Medulla oblongata (tissue), 1 donor: ENCODE measurements at regions not wholly inside any gene's neighbourhood (a gene's known extent, or its start where the extent isn't known, plus 50 kb on each side); places are given as distances from the start of the nearest gene placed in this dataset.
"Not testable (repeated sequence)": the region's sequence is repeated elsewhere in the genome, so short reads cannot be mapped to it uniquely, and the experiment has no call there.

Experiments used
- DNase-seq: peaks from one replicate; pipeline ENCODE4 v3.0.0-alpha.2; 2015; ENCODE audit errors: extremely low spot score

DNA sequence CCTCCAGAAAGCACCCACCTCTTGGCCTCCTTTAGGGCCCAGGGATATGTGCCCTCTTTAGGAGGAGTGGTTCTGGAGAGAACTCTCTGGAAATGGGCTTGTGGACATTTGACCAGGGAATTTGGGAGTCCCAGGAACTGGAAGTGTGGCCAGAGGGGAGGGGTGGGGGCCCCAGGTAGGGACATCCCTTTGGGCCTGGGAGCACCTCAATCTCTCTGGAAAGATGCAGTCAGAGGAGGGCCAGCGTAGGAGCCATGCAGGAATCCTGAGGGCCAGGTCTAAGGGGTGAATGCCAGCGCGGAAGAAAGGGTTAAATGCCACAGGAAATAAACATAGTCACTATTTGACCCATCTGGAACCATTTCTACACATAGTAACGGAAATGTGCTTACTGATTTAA lies 50.3 kb upstream of the ITGA11 start:
- no peak for DNase-seq

DNA sequence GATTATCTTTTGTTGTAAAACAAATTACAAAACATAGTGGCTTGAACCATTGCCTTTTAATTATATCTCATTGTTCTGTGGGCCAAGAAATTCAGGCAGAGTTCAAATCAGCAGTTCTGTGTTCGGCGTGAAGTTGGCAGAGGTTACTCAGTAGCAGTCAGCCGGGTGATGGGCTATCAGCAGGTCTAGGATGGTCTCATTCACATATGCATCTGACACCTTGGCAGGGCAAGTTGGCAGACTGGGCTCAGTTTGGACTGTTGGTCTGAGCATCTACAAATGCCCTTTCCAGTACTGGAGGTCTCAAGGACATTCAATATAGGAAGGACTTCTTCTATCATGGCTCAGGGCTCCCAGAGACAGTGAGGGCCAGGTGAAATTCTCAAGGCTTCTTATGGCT lies 51.2 kb upstream of the ITGA11 start:
- no peak for DNase-seq

DNA sequence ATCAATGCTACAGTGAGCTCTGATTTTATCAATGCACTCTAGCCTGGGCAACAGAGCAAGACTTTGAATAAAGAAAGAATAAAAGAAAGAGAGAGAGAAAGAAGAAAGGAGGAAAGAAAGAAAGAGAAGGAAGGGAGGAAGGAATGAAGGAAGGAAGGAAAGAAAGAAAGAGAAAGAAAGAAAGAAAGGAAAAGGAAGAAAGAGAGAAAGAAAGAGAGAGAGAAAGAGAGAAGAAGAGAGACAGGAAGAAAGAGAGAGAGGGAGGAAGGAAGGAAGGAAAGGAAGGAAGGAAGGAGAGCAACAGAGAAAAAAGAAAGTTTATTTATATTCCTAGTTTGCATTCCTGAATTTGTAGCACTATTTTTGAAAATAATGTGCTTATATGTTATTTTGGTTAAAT lies 52.3 kb upstream of the ITGA11 start:
- no peak for DNase-seq

DNA sequence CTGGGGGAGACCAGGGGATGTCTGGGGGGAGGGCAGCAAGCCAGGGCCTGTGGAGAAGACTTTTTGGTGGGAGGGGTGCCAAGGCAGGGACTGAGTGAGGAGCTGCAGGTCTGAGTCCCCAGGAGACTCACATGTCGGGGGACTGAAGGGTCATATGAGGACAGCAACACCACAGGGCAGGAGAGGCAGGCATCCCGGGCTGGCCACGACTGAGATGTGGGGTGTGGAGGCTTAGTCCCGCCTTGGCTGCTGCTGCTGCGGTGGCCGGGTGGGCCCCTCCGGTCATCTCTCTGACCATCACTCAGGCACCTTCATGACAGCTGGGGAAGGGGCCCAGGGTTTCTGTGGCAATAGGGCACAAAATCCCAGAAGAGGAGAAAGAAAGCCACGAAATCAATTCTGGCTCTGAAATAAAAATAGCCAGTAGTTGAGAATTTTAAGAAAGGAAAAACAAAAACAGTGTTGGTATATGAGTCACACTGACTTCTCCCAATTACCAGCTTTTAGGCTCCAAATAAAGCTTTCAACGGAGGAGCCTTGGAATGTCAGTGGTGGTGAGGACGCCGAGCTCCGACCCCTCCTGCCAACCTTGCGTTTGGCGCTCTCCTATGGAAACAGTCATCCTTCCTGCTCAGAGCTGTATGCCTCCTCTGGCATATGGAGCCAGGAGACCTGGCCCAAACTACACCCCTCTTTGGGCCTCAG lies 52.9 kb upstream of the ITGA11 start:
- DNase-seq: no peak

DNA sequence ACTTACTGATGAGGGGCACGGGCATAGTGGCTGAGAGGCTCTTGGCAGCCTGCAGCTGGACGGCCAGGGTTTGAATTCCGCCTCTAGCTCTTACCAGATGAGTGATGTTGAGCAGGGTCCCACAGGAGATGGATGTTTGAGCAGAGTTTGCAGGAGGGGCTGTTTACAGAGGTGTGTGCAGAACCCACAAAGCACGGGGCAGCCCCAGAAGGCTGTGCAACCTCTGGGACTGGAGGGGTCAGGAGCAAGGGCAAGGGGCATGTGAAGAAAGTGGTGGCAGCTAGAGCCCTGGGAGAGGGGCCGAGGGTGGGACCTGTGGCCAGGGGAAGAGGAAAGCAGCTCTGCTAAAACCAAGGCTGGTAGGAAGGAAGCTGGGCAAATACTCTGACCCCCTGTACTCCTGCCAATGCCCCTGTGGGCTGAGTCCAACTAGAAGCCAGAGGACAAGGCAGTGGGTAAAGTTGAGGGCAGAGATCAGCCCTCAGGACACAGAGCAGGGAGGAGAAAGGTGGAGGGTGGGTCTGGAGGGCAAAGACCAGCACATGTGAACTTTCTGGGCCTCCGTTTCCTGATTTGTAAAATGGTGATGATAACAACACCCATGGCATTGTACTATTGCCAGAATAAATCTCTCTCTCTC lies 53.9 kb upstream of the ITGA11 start:
- DNase-seq: no peak

DNA sequence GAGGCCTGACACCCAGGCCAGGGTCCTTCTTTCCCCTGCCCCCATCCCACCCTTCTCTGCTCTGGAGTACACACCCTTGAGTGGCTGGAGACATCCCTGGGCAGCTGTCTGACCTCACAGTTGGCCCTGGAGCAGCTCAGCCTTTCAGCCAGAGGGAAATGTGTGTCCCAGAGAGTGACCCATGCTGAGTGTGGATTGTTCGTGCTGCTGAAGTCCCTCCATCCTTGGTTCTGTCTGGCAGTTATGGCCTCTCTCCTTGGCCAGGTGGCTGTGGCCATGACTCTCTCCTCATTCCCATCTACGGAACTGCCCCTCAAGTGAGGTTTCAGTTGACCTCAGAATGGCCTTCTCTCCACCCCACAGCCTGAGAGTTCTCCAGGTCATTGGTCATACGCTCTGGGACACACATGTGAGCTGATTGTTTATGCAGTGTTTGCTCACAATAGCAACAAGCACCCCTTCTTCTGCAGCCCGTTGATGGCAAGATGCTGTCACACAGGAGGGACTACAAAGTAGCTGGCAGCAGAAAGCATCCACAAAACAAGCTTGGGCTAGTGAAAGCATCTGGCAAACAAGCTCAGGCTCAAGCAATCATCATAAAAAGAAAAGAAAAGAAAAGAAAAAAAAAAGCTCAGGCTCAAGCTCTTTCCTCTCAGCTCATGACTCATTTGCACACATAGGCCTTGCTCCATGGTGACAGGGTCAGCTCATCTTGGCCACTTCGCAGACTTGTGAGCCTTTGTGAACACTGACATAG lies 55.3 kb upstream of the ITGA11 start:
- DNase-seq: peak; percentile 32

DNA sequence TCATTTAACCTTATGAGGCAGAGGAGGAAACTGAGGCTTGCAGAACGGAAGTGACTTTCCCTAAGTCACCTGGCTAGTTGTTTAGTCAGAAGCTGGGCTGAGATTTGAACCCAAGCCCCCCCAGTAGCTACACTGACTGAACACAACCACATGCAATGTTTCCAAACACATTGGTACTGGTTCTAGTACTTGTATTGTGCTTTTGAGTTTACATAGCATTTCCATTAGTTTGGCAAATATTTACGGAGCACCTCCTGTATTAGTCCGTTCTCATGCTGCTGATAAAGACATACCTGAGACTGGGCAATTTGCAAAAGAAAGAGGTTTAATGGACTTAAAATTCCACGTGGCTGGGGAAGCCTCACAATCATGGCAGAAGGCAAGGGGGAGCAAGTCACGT lies 56.3 kb upstream of the ITGA11 start:
- DNase-seq: no peak

DNA sequence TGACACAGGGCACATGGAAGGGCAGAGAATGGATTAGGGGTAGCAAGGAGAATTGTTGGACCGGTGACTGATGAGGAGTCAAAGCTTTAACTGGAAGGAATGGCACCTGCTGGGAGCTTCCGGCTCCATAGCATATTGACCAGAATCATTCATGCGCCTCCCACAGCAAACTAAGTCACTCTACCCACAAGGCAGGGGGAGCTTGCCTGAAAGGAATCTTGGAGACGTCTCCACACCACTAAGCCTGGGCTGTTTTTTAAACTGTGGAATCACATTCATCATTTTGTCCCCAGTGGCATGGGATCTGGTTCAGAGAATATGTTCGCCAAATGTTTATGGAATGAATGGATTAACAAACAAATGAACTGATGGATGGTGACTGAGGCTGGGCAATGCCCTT lies 57.0 kb upstream of the ITGA11 start:
- no peak for DNase-seq

DNA sequence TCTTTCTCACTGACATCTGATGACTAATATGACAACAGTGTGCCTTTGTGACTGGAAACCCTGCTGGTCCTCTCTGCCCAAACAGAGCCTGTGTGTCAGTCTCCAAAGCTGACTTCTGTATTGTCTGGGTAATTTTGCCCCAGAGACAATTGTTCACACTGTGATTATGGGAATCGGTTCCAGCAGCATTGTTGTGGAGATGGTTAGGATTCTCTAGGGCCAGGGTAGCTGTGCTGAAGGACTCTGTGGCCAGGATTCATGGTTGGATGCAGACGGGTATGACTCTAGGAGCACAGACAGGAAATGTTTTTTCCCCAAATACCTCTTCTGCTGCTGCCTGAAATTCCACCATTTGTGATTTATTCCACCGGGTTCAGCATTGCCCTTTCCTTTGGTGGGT lies 57.5 kb upstream of the ITGA11 start:
- DNase-seq: no peak

DNA sequence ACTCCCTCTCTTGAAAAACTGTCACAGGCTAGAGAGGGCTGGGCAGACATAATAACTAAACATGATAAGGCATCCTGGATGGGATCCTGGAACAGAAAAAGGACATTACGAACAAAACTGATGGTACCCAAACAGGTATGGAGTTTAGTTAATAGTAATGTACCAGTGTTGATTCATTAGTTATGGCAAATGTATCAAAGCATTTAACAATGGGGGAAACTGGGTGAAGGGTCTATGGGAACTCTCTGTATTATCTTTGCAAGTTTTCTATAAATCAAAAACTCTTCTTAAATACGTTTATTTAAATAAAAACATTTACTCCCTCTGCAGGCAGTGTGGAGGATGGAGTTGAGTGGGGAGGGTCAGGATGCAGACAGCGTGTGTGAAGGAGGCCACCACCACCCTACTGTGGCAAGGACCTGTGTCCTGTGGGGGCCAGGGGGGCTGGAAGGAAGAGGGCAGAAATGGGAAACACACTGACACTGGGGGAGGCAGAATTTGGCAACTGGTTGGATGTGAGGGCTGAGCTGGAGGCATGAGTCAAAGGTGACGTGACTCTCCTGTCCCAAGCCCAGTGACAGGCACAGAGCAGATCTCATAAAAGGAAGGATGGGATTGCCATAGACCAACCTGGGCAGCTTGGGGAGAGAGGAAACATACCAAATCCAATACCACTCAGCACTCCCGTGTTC lies 59.6 kb upstream of the ITGA11 start:
- no peak for DNase-seq

DNA sequence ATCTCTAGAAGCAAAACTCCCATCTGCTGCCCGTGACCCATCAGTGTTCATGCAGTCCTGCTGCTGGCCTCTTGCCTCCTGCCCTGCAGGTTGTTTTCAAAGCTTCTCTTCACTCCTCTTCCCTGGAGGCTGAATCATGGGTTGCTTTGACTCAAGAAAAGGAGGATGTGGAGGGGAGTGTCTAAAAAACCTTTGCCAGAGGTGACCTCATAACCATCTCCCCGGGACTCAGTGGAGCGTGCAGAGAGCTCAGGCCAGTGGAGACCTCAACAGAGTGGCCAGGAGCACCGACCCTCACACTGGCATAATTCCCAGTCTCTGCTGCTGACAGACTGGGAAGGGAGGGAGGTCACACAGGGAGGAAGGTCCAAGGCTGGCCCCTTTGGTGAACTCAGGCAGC lies 60.9 kb upstream of the ITGA11 start:
- DNase-seq: peak; percentile 32

DNA sequence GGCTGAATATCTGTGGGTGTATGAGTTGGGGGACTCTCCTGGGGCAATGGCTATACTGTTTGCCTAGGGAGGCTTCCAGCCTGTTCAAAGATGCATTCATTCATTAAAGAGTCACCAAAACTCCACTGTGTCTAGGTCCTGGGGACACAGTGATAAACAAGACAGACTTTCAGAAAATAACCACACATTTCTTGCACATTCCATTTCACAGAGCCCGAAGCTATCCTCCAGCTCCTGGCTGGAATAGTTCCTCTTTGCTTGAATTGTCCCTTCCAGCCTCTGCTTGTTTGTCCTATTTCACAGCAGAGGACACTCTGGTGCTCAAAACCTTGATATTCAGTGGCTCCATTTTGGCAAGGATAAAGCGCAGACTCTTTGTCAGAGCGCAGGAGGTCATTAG lies 61.7 kb upstream of the ITGA11 start:
- DNase-seq: no peak

DNA sequence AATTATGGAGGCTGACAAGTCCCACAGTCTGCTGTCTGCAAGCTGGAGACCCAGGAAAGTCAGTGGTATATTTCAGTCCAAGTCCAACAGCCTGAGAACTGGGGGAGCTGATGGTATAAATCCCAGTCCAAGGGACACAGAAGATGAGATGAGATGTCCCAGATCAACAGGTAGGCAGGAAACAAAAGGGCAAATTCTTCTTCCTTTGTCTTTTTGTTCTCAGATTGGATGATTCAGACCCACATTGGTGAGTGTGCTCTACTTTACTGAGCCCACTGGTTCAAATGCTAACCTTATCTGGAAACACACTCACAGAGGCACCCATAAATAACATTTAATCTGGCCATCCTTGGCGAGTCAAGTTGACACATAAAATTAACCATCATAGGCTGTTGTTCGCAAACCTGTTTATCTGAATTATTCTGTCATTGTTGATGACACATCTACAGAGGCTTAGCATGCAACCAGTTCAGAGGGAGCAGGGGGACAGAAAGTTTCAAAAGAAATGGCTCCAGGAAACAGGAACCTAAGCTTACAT lies 62.7 kb upstream of the ITGA11 start:
- no peak for DNase-seq

DNA sequence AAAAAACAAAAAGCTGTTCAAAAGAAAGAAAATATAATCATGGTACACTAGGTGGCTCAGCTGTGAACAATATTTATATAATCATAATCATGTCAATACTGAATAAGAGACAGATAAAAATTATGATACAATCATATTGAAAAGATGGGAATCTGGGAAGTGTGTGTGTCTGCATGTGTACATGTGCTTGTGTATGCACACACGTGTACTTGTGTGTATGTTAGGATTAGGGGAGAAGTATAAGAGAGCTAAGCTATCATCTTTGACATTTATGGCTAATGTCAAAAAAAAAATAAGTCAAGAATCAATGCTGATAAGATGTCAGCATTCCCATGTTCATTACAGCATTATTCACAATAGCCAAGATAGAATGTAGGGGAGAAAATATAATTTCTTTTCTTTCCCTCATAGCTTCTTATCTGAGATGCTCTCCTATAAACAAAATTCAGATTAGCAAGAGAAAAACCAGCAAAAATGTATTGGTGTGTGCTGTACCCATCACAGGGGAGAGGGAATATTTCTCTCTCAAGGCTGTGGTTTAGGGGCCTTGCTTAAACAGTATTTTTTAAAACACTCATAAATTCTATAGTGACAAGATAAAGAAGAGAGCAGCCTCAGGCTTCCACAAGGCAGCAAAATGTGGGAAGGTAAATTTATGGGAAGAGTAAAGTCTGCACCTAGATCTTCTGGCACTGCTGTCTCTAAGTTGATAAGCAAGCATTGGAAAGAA lies 63.4 kb upstream of the ITGA11 start:
- no peak for DNase-seq

DNA sequence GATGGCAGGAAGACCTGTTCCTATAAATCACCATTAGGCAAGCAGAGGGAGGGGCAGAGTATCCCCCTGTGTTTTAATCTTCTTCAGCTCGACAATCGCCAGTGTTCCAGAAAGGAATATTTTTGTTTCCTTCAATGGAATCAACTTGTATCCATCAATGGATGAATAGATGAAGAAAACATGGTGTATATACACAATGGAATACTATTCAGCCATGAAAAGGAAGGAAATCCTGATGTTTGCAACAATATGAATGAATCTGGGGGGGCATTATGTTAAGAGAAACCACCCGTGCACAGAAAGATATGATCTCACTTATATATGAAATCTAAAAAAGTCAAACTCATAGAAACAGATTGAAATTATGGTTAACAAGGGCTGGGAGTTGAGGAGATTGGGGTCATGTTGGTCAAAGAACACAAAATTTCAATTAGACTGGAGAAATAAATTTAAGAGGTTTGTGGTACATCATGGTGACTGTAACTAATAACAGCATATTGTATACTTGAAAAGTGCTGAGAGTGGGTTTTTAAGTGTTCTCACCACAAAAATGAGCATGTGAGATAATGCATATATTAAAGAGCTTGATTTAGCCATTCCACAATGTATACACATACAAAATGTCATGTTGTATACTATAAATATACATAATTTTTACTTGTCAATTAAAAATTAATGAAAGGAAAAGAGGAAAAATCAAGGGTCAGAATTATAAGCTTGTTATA lies 64.2 kb upstream of the ITGA11 start:
- DNase-seq: no peak

DNA sequence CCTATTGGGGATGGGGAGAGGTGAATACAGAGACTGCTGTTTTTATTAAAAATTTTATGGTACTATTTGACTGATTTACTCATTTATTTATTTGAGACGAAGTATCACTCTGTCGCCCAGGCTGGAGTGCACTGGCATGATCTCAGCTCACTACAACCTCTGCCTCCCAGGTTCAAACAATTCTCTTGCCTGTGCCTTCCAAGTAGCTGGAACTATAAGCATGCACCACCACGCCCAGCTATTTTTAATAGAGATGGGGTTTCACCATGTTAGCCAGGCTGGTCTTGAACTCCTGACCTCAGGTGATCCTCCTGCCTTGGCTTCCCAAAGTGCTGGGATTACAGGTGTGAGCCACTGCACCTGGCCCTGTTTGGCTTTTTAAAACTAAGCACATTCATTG lies 64.8 kb upstream of the ITGA11 start:
- DNase-seq: not testable (repeated sequence)

DNA sequence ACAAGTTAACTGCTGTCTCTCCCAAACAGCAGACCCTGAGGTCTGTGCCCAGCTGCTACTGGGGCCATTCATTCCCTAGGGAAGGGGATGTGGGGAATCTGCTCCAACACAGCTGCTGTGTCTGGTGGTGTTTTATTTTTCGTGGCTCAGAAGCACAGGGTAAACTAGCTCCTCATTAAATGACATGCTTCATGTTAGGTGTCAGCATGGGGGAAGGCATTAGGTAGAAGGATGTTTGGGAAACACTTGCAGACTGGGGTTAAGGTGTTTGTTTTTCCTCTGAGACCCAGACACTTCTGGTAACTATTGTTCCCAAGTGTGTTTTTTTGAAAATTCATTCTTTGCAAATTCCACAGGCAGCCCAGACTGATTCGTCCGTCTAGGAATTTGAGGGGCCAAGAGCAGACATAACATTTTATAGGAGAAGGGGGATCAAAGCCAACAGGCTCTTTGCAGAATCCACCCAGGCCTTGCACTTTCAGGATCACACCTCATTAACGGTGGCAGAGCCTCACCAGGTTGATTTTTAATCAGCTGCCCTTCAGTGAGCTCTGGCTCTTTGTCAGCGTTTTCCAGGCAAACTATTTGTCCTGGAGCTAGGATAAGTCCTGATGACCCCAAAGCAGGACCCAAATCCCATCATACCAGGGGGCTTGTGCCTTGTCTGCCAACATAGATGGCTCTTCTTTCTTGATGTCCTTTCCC lies 65.4 kb upstream of the ITGA11 start:
- DNase-seq: no peak

DNA sequence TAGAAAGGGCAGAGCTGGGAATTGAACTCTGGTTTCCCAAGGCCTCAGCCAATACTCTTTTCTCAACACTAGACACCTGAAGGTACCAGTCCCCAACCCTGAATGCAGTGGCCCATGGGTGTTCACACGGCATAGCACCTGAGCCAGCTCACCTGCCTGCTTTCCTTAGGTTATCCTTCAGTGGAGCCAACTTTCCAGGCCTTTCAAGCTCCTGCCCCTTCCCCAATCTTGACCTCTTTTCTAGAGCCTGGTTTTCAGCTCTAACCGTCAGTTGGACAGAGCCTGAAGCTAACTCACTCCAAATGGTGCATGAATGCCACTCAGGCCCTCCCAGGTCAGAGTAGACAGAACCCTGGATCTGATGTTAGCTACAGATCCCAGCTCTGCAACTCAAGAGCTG lies 66.1 kb upstream of the ITGA11 start:
- no peak for DNase-seq

DNA sequence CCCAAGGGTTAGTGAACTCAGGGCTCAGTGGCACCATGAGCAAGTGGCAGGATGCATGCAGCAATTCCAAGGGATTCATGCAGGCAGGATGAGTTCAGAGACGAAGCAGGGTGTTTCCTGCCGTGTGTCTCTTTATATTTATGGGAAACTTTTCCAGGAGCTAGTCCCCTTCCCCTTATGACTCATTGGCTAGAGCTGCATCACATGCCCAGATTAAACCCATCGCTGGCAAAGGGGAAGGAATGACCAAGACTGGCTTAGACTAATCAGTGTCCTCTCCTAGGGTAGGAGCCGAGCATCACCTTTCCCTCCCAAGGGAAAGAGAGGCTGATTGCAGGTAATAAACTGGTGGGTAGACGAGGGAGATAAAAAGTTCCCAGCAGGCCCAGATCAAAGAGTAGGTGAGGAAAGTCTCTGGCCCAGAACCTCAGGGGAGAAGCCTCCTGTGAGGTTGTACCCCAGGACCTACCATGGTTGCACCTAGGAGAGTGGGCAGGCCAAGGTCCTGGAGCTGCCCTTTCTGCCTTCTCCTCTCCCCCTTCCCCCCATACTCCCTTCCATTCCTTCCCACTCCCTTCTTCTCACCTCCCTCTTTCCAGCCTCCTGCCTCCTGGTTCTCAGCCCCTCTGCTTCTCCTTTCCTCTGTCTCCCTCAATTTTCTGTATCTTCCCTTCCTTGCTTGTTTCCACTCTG lies 67.8 kb upstream of the ITGA11 start:
- no peak for DNase-seq
